Activated CD4-positive, alpha-beta T cell treated with anti-CD3 and anti-CD28 coated beads, Interleukin-2, Interleukin-4, amounts not matched to agents 100 ng/mL and 50 ng/mL, durations not matched to agents 16 hours and 8 hours (primary cell): ENCODE measurements at regions not wholly inside any gene's neighbourhood (a gene's known extent, or its start where the extent isn't known, plus 50 kb on each side); places are given as distances from the start of the nearest gene placed in this dataset.

ENCODE experiments used
- DNase-seq: peaks from one replicate; pipeline ENCODE4 v3.0.0-alpha.2; 2020; ENCODE audit warnings: low spot score

DNA sequence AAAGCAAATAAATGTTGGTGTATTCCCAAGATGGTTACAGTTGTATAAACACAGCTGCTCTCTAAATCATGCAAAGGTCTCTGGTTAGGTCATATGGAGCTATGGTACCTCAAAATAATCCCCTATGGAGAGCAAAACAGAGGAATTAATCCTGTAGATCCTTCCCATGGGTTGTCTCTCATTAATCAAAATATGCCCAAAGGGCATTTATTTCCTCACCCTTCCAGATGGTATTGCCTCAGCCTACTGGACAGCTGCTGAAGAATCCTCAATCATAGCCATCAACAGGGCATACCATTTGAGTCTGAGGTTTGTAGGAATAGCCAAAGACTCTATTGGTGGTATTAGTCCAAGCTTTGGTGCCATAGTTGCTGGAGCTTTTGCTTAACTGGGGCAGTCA, 360.9 kb downstream of the RPL10L start:
- DNase-seq, result no peak

DNA sequence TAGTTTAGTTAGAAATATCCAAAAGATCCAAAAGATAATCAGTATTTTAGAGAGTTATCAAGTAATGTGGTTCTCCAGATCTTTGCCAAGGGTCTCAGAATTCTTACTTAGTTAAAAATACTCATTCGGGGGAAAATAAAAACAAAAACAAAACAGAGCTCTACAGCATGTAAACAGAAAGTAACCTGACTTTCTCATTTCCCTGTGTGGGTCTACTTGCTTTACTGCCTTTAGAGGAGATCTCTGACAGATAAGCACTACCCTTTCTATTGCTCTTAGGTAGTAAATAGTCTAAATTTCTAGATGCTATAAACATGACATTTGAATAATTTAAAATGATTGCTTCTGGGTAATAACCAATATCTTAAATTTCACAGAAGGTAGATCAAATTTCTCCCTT, 371.8 kb downstream of the RPL10L start:
- no peak for DNase-seq

DNA sequence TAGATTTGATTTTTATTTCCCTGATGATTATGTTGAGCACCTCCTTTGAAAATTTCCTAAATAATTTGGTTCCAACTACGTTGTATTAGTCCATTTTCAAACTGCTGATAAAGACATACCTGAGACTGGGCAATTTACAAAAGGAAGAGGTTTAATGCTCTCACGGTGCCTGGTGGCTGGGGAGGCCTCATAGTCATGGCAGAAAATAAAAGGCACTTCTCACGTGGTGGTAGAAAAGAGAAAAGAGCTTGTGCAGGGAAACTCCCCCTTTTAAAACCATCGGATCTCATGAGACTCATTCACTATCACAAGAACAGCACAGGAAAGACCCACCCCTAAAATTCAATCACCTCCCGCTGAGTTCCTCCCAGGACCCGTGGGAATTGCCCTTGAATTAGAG, 372.3 kb downstream of the RPL10L start:
- no peak for DNase-seq

DNA sequence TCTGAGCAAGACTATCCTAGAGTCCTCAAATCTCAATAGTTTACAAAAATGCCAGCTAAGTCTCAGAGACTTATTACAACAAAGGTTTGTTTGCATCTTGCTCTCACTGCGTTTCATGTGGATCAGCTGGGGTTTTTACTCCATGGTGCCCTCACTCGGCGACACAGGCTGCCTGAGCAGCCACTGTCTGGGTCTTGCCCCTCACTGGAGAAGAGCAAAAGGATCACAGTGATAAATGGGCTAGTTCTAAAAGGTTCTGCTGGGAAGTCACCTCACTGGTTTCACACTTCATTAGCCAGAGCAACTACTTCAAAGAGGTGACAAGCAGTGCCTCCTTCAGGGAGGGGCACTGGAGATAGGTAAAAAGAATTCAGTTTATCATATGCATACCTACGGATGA, 392.0 kb downstream of the RPL10L start:
- DNase-seq, result no peak

DNA sequence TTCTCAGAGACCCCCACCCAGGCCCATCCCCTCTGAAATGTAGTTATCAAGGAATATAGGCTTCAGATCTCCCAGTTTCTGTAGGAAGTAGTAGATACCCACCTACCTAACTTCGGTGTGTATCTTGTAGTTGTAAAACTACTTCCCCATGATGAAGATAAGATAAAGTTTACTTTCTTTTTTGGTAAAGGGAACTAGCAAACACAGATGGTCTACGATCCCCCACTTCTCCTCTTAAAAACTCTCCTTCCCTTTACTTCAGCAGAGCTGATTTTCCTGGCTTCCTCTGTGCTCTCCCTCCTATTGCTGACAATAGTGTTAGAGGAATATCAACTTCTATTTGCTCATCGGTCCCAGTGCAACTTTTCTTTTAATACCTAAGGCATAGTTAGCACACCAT, 395.2 kb downstream of the RPL10L start:
- no peak for DNase-seq

DNA sequence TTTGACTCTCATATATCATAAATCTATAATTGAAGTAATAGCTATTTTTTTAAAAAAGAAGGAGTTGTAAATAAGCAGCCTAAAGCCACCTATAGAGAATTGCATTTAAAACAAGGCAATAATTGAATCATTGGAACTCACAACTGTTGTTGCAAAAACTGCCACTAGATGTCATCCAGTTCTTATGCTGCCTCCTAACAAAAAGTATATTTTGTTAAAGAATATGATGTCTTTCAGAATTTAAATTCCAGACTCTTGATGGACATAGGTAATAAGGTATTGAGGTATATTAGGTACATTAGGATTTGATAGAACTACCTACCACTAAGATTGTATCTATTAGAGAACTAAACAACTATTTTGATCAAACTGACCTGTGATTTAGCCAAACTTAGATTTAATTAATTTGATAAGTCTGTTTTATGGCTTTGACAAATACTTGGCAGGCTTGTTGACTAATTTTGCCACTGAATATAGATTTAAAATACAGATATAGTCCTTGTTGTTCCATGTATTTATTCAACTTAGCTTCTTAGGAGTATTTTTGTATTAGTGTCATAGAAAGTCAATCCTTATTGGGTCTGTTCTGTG, 401.4 kb downstream of the RPL10L start:
- DNase-seq, result peak; percentile 15

DNA sequence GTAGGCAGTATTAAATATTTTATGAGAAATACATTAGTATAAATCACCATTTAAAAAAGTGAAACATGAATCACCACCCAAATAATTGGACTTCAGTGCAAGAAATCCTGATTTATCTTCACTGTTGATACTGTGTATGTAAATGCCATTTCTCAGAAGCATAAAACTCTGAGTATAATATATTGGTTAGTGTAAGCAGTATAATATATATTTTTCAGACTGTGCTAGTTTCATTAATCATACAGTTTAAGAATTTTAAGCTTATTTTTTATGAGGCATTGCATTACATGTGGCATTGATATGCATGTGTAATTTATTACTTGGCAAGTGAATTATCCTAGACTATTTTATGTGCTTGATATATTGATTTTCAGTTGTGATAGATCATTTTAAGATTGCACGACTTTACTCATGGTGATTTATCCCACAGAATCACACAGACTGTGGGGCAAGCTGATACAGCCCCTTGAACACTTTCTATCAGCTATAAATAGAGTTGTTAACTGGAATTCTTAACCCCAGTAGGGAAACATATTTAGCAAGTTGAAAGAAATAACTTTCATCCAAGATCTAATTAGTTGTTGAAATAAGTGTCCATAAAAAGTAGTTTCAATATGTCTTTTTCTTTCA, 403.5 kb downstream of the RPL10L start:
- no peak for DNase-seq

DNA sequence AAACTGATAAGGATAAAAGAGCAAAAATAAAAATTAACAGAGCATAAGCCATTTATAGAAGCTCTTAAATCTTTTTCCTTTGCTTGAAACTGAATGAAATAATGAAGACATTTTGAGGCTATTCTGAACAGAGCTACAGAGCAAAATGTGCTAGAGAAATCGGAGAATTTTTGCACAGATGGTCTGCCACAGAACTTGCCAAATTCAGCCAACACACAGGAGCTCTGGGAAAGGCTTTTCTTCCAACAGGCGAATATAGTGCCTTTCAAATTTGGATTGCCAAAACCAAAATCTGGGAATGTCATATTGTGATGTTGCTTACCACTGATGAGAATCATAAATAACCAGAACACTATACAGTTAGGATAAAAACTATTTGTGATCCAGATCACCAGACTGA, 406.3 kb downstream of the RPL10L start:
- DNase-seq, result no peak

DNA sequence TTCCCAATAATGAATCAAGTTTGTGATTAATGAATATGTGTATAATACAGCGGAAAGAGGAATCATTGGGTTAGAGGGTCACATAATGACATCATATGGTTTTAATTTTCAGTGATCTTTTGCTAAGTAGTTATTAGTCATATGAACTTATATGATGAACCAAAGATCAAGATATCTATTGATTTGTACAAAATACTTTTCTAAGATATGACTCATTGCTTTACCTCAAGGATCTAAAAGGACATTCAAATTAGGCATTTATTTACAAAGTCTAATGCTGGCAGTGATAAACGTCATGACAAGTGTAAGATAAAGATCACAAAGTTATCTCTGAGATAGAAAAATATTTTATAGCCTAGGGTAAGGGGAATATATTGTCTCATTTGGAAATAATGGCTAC, 417.8 kb downstream of the RPL10L start:
- DNase-seq, result no peak

DNA sequence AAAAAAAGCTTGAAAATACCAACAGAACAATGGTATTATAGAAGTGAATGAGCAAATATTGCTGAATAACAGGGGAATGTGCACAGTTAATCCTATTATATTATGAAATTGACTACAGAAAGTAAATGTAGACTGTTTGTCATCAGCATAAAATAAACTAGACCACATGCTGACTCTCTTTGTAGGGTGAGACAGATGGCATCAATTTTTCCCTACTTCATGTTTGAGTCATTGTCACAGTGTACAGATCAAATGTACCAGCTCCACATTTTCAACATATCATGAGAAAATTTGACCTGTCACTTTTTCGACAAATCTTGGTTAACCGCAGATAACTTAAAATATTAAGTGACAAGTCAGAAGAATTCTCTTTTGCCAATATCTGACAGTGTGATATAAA, 421.0 kb downstream of the RPL10L start:
- no peak for DNase-seq

DNA sequence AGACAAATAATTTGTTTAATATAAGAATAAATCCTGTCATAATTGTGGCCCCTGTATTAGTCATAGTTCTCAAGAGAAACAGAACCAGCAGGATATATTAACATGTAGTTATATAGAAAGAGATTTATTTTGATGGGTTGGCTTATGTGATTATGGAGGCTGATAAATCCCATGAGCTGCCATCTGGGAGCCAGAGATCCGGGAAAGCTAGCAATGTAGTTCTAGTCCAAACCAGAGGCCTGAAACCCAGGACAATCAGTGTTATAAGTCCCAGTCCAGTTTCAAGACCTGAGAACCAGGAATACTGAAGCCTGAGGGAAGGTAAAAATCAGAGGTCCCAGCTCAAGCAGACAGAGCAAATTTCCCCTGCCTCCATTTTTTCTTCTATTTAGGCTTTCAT, 435.8 kb downstream of the RPL10L start:
- no peak for DNase-seq

DNA sequence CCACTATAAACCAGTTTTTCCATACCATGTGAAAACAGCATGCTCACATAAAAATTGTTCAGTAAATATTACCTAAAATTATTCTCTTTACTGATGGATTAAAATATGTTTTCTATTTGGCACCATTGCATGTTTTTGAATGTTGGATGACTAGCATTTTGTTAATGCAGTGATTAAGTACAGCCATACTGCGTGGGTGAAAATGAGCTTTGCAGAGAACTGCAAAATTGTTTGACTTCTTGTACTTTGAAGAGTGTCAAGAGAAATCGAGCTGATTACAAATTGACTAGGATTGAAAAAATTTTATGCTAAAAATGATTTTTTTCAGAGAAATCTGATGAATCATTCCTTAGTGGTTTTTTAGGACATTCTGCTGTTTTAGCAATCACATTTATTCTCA, 452.9 kb downstream of the RPL10L start:
- DNase-seq, result no peak

DNA sequence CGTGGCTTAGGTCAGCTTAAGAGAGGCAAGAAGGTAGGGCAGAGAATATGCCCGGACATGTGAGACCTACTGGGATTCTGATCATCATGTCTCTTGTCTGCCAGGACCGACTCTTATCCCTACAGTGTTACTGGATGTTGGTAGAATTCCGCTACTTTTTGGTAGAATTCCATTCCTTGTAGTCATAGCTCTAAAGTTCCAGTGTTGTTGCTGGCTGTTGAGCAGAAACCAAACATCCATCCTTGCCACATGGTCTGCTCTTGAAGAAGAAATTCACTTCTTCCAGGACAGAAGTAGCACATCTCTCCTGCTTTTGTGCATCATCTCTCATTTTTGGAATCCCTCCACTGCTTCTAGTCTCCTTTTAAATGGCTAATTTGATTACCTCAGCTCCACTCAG, 453.7 kb downstream of the RPL10L start:
- DNase-seq, result no peak
